A549 (cell line): ENCODE measurements at regions not wholly inside any gene's neighbourhood (a gene's known extent, or its start where the extent isn't known, plus 50 kb on each side); places are given as distances from the start of the nearest gene placed in this dataset.

Source experiments
- ATAC-seq, 2 experiments: fragments of 200-7000 bp in 1 of 2; fragments of >200 bp in 1 of 2; cut with Nextera tagmentation in 1 of 2; cut with Tn5 transposase in 1 of 2; 3 replicates each; pipeline versions ENCODE4 v1.8.0 to v1.9.1; 2018 to 2020; ENCODE audit warnings: mild to moderate bottlenecking in 1 of 2, moderate library complexity in 1 of 2
- CTCF ChIA-PET: fragments of 300-600 bp; sonication (Branson Sonifier 250); formaldehyde crosslinking; extraction: SDS; loops from one replicate; lab custom pipeline; 2021; ENCODE audit warnings: antibody characterized with exemption, inconsistent platforms; lab: Yijun Ruan, JAX
- POLR2A ChIA-PET: fragments of 350-600 bp; formaldehyde crosslinking; extraction: SDS; loops from one replicate; lab custom pipeline; 2021; ENCODE audit warnings: antibody characterized with exemption, inconsistent platforms; lab: Yijun Ruan, JAX
- DNase-seq, 2 experiments: peaks; one replicate each; pipeline versions ENCODE4 v3.0.0 to v3.0.0-alpha.2; 2011 to 2016; ENCODE audit warnings: low read depth in 1 of 2, low spot score in 1 of 2
- FAIRE-seq: peaks from 2 replicates; lab custom pipeline; 2011; peaks lifted over from hg19 to GRCh38; lab: Jason Lieb, UNC
- H3K27ac ChIP-seq, 2 experiments: fragments of >200 bp; sonication (Bioruptor Twin); formaldehyde crosslinking; 3 replicates each; pipeline ENCODE4 v1.5.1; 2016 to 2017
- H3K4me1 ChIP-seq: fragments of >200 bp; sonication (Bioruptor Twin); formaldehyde crosslinking; 3 replicates; pipeline ENCODE4 v1.6.1; 2016
- H3K4me2 ChIP-seq: fragments of >200 bp; sonication (Bioruptor Twin); formaldehyde crosslinking; 3 replicates; pipeline ENCODE4 v1.6.1; 2016
- H3K4me3 ChIP-seq: fragments of >200 bp; sonication (Bioruptor Twin); formaldehyde crosslinking; 3 replicates; pipeline ENCODE4 v1.5.1; 2016
- H3K9me3 ChIP-seq: fragments of >200 bp; sonication (Bioruptor Twin); formaldehyde crosslinking; 3 replicates; pipeline ENCODE4 v1.6.1; 2016
- ATOH8 ChIP-seq: fragments of 250-450 bp; sonication (Bioruptor Pico); IDR thresholded peaks from 2 replicates; pipeline ENCODE4 v1.5.0; 2020; ENCODE audit warnings: low read depth, mild to moderate bottlenecking, moderate library complexity
- BCL3 ChIP-seq: fragments of >200 bp; sonication (Bioruptor Twin); formaldehyde crosslinking; IDR thresholded peaks from 3 replicates; pipeline ENCODE4 v1.6.1; 2016
- CBX8 ChIP-seq: fragments of 200-600 bp; sonication (generic); IDR thresholded peaks from 2 replicates; pipeline ENCODE4 v1.6.1; 2016
- CEBPB ChIP-seq, 2 experiments: fragments of >200 bp in 1 of 2; sonication (Bioruptor Twin) in 1 of 2; formaldehyde crosslinking in 1 of 2; IDR thresholded peaks; 2 replicates each; pipeline ENCODE4 v1.6.1; 2012 to 2016
- EHMT2 ChIP-seq: fragments of 200-600 bp; sonication (generic); IDR thresholded peaks from 2 replicates; pipeline ENCODE4 v1.6.1; 2016; ENCODE audit warnings: antibody characterized with exemption, low read depth, mild to moderate bottlenecking, moderate library complexity
- ELK1 ChIP-seq: fragments of 150-350 bp; IDR thresholded peaks from 2 replicates; pipeline ENCODE4 v1.6.1; 2014; ENCODE audit warnings: low read depth, mild to moderate bottlenecking, low read length
- ESRRA ChIP-seq: fragments of 150-350 bp; IDR thresholded peaks from 2 replicates; pipeline ENCODE4 v1.6.1; 2014; ENCODE audit warnings: mild to moderate bottlenecking, low read length, borderline replicate concordance
- GATA3 ChIP-seq: IDR thresholded peaks from 2 replicates; pipeline ENCODE4 v1.6.1; 2012; ENCODE audit warnings: borderline replicate concordance
- HES2 ChIP-seq: fragments of >200 bp; sonication (Bioruptor Twin); formaldehyde crosslinking; IDR thresholded peaks from 2 replicates; pipeline ENCODE4 v1.6.1; 2016
- HOXB13 ChIP-seq: fragments of 250-450 bp; sonication (Bioruptor Pico); IDR thresholded peaks from 2 replicates; pipeline ENCODE4 v1.5.0; 2020; ENCODE audit warnings: low read depth, mild to moderate bottlenecking, moderate library complexity
- HOXB5 ChIP-seq: fragments of 250-450 bp; sonication (Bioruptor Pico); IDR thresholded peaks from 2 replicates; pipeline ENCODE4 v1.5.0; 2020; ENCODE audit warnings: mild to moderate bottlenecking, moderate library complexity
- JUN ChIP-seq, 2 experiments: fragments of >200 bp; sonication (Bioruptor Twin); formaldehyde crosslinking; IDR thresholded peaks; 2 replicates in 1 of 2; 3 replicates in 1 of 2; pipeline ENCODE4 v1.6.1; 2016 to 2017
- KDM1A ChIP-seq: fragments of 200-600 bp; sonication (generic); IDR thresholded peaks from 2 replicates; pipeline ENCODE4 v1.6.1; 2016; ENCODE audit warnings: low read depth, mild to moderate bottlenecking
- MAFK ChIP-seq: fragments of 450-650 bp; IDR thresholded peaks from 2 replicates; pipeline ENCODE4 v1.6.1; 2014; ENCODE audit not compliant: partially characterized antibody
- NR3C1 ChIP-seq: fragments of >200 bp; sonication (Bioruptor Twin); formaldehyde crosslinking; IDR thresholded peaks from 3 replicates; pipeline ENCODE4 v1.6.1; 2017
- POLR2A ChIP-seq: IDR thresholded peaks from 2 replicates; pipeline ENCODE4 v1.6.1; 2012; ENCODE audit warnings: mild to moderate bottlenecking, low read length
- POLR2AphosphoS2 ChIP-seq: conservative IDR thresholded peaks from 2 replicates; pipeline ENCODE4 v1.6.1; 2012; ENCODE audit warnings: low read length, improper control_type of control experiment, inconsistent platforms
- SMC3 ChIP-seq: fragments of >200 bp; sonication (Bioruptor Twin); formaldehyde crosslinking; IDR thresholded peaks from 3 replicates; pipeline ENCODE4 v1.6.1; 2018; ENCODE audit warnings: inconsistent platforms
- SREBF2 ChIP-seq: fragments of 450-650 bp; IDR thresholded peaks from 2 replicates; pipeline ENCODE4 v1.6.1; 2014; ENCODE audit warnings: mild to moderate bottlenecking, moderate library complexity
- TFCP2L1 ChIP-seq: fragments of 250-450 bp; sonication (Bioruptor Pico); IDR thresholded peaks from 2 replicates; pipeline ENCODE4 v1.5.0; 2021; ENCODE audit warnings: mild to moderate bottlenecking
- ZNF302 ChIP-seq: fragments of 250-450 bp; sonication (Bioruptor Pico); IDR thresholded peaks from 2 replicates; pipeline ENCODE4 v1.9.0; 2021; ENCODE audit warnings: inconsistent platforms, mild to moderate bottlenecking, moderate library complexity
- ZSCAN20 ChIP-seq: fragments of 250-450 bp; sonication (Bioruptor Pico); IDR thresholded peaks from 2 replicates; pipeline ENCODE4 v1.8.0; 2022; ENCODE audit warnings: mild to moderate bottlenecking, moderate library complexity
- WGBS: methylation state at CpG from one replicate; pipeline ENCODE4 v1.1.6; 2017; ENCODE audit errors: missing lambda C conversion rate; 5-methylcytosine and 5-hydroxymethylcytosine counted together

GRCh38 chr4:147388018-147388417 lies 92.9 kb upstream of the EDNRA start (continued):
- TF ChIP-seq MAFK: no peak

GRCh38 chr4:147396105-147396504 lies 84.8 kb upstream of the EDNRA start:
- POLR2A ChIA-PET: no interaction called here
- Histone ChIP-seq H3K27ac (no peak overlapping the region), H3K9me3 (no peaks in the 10 kb centered on the region), H3K4me3 (no peak overlapping the region), H3K4me1 (no peaks in the 10 kb centered on the region), H3K4me2 (no peak overlapping the region)
- CTCF ChIA-PET: no interaction called here
- 59% methylated on average over 1 of the region's 1 CpG for WGBS
- DNase-seq (no peak), ATAC-seq (no peak), FAIRE-seq (no peak)
- TF ChIP-seq HOXB13 (no peak), SREBF2 (no peak), POLR2AphosphoS2 (no peak), TFCP2L1 (CRISPR knock-in tag) (no peak), POLR2A (no peak), CBX8 (no peak), HOXB5 (no peak), CEBPB (IDR thresholded peaks at IDR 0.05) (no peak), SMC3 (no peak), KDM1A (no peak), NR3C1 (no peak), HES2 (no peak), ZSCAN20 (CRISPR knock-in tag) (no peak), EHMT2 (no peak), ATOH8 (CRISPR knock-in tag) (no peak)

- no peak for TF ChIP-seq HOXB13
- no peak for TF ChIP-seq EHMT2
- TF ChIP-seq HOXB5: no peak
- TF ChIP-seq ATOH8 (CRISPR knock-in tag): no peak
- no peak for TF ChIP-seq GATA3
- TF ChIP-seq ELK1: no peak
- no peak for TF ChIP-seq SREBF2
Measured at GRCh38 chr4:147398556-147398955, 82.3 kb upstream of the EDNRA start.

GRCh38 chr4:147400721-147401120 lies 80.2 kb upstream of the EDNRA start:
- ATAC-seq: no peak
- no peak for FAIRE-seq
- Histone ChIP-seq H3K27ac (no peak overlapping the region), H3K9me3 (no peaks in the 10 kb centered on the region), H3K4me3 (no peak overlapping the region), H3K4me1 (no peaks in the 10 kb centered on the region), H3K4me2 (no peak overlapping the region)
- ChIA-PET POLR2A (no interaction called here), CTCF (no interaction called here)
- DNase-seq: no peak
- 51% methylated on average over 3 of the region's 3 CpGs for WGBS
- TF ChIP-seq ESRRA (no peak), ZNF302 (no peak), ELK1 (no peak), JUN (IDR thresholded peaks at IDR 0.05) (no peak), BCL3 (no peak)
- TF ChIP-seq, all 56 proteins: peak for 0

More at GRCh38 chr4:147398556-147398955, 82.3 kb upstream of the EDNRA start:
- no peak overlapping the region for H3K4me3 ChIP-seq
- 9% methylated on average over 2 of the region's 2 CpGs for WGBS
- no peak for DNase-seq
- no peak for FAIRE-seq
- no peak for ATAC-seq
- no peak overlapping the region for H3K27ac ChIP-seq
- H3K9me3 ChIP-seq: no peaks in the 10 kb centered on the region
- no peak overlapping the region for H3K4me2 ChIP-seq
- ChIA-PET POLR2A (no interaction called here), CTCF (no interaction called here)
- no peaks in the 10 kb centered on the region for H3K4me1 ChIP-seq
